Smooth muscle cell (in vitro differentiated cells): ENCODE measurements at regions not wholly inside any gene's neighbourhood (a gene's known extent, or its start where the extent isn't known, plus 50 kb on each side); places are given as distances from the start of the nearest gene placed in this dataset.

Source experiments
- DNase-seq: peaks from one replicate; lab custom pipeline; 2025; ENCODE audit not compliant: unreplicated experiment; lab: John Stamatoyannopoulos, UW
- H2AFZ ChIP-seq: fragments of 200-600 bp; sonication (generic); 2 replicates; pipeline ENCODE4 v1.6.0; 2016; ENCODE audit warnings: antibody characterized with exemption, low read depth, mild to moderate bottlenecking
- H3F3A ChIP-seq: fragments of 200-600 bp; sonication (generic); 2 replicates; pipeline ENCODE4 v1.6.0; 2017; ENCODE audit warnings: antibody characterized with exemption, low read depth
- H3K27ac ChIP-seq: fragments of 200-600 bp; sonication (generic); 2 replicates; pipeline ENCODE4 v1.5.1; 2016; ENCODE audit warnings: low read depth, mild to moderate bottlenecking
- H3K27me3 ChIP-seq: fragments of 200-600 bp; sonication (generic); 2 replicates; pipeline ENCODE4 v1.6.1; 2016; ENCODE audit warnings: low read depth, mild to moderate bottlenecking
- H3K36me3 ChIP-seq: fragments of 200-600 bp; sonication (generic); 2 replicates; pipeline ENCODE4 v1.5.1; 2016; ENCODE audit warnings: low read depth
- H3K4me1 ChIP-seq: fragments of 200-600 bp; sonication (generic); 2 replicates; pipeline ENCODE4 v1.5.1; 2016; ENCODE audit warnings: low read depth
- H3K4me2 ChIP-seq: fragments of 200-600 bp; sonication (generic); 2 replicates; pipeline ENCODE4 v1.6.0; 2016; ENCODE audit warnings: mild to moderate bottlenecking
- H3K4me3 ChIP-seq: fragments of 200-600 bp; sonication (generic); 2 replicates; pipeline ENCODE4 v1.5.1; 2016; ENCODE audit warnings: mild to moderate bottlenecking
- H3K79me2 ChIP-seq: fragments of 200-600 bp; sonication (generic); 2 replicates; pipeline ENCODE4 v1.6.0; 2016; ENCODE audit warnings: low read depth, mild to moderate bottlenecking
- H3K9ac ChIP-seq: fragments of 200-600 bp; sonication (generic); 2 replicates; pipeline ENCODE4 v1.6.0; 2016; ENCODE audit warnings: low read depth
- H3K9me3 ChIP-seq: fragments of 200-600 bp; sonication (generic); replicated peaks from 2 replicates; pipeline ENCODE4 v1.5.1; 2016; ENCODE audit warnings: low read depth
- H4K20me1 ChIP-seq: fragments of 200-600 bp; sonication (generic); 2 replicates; pipeline ENCODE4 v1.6.0; 2016; ENCODE audit warnings: low read depth
- WGBS: methylation state at CpG from one replicate; pipeline ENCODE4 v1.1.7; 2016; ENCODE audit warnings: low lambda C conversion rate; 5-methylcytosine and 5-hydroxymethylcytosine counted together
- TF ChIP-seq, protein P1 (sequence below): fragments of 200-600 bp; sonication (generic); IDR thresholded peaks from 2 replicates; pipeline ENCODE4 v1.5.1; 2017; ENCODE audit warnings: borderline replicate concordance, mild to moderate bottlenecking, antibody characterized with exemption; ENCODE audit not compliant: insufficient read depth, poor library complexity, severe bottlenecking

DNA sequence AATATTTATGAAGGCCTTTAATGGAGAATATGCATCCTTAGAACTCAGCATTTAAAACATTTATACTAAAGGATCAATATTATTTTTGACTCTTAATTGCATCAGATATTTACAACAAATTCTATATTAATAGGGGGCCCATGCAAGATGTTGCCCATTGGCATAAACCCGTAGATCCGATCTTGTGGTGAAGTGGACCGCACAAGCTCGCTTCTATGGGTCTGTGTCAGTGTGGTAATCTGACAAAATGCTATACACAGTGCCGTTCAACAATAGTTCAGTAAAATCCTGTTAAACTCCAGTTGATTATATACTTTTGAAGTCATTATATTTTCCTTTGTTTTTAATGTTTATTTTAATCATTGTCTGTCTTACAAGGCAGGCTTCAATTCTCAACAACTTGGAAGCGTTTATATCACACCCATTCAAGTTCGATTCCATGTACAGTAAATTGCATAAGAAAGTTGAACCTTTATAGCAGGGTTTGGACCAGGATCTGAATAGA lies 809.2 kb downstream of the USP25 start:
- no peaks in the 10 kb centered on the region for H4K20me1 ChIP-seq
- H3F3A ChIP-seq, result no peaks in the 10 kb centered on the region
- H3K79me2 ChIP-seq, result no peaks in the 10 kb centered on the region
- WGBS, result 97% methylated on average over 7 of the region's 7 CpGs
- no peaks in the 10 kb centered on the region for H3K27me3 ChIP-seq
- no peaks in the 10 kb centered on the region for H3K9me3 ChIP-seq
- H3K4me2 ChIP-seq, result no peak overlapping the region
- no peak for DNase-seq
- H3K4me1 ChIP-seq, result no peaks in the 10 kb centered on the region
- no peak overlapping the region for H2AFZ ChIP-seq
- no peaks in the 10 kb centered on the region for H3K36me3 ChIP-seq
- no peak overlapping the region for H3K4me3 ChIP-seq
- H3K27ac ChIP-seq, result no peak overlapping the region
- H3K9ac ChIP-seq, result no peak overlapping the region
- TF ChIP-seq, protein P1, sequence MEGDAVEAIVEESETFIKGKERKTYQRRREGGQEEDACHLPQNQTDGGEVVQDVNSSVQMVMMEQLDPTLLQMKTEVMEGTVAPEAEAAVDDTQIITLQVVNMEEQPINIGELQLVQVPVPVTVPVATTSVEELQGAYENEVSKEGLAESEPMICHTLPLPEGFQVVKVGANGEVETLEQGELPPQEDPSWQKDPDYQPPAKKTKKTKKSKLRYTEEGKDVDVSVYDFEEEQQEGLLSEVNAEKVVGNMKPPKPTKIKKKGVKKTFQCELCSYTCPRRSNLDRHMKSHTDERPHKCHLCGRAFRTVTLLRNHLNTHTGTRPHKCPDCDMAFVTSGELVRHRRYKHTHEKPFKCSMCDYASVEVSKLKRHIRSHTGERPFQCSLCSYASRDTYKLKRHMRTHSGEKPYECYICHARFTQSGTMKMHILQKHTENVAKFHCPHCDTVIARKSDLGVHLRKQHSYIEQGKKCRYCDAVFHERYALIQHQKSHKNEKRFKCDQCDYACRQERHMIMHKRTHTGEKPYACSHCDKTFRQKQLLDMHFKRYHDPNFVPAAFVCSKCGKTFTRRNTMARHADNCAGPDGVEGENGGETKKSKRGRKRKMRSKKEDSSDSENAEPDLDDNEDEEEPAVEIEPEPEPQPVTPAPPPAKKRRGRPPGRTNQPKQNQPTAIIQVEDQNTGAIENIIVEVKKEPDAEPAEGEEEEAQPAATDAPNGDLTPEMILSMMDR, result no peak

DNA sequence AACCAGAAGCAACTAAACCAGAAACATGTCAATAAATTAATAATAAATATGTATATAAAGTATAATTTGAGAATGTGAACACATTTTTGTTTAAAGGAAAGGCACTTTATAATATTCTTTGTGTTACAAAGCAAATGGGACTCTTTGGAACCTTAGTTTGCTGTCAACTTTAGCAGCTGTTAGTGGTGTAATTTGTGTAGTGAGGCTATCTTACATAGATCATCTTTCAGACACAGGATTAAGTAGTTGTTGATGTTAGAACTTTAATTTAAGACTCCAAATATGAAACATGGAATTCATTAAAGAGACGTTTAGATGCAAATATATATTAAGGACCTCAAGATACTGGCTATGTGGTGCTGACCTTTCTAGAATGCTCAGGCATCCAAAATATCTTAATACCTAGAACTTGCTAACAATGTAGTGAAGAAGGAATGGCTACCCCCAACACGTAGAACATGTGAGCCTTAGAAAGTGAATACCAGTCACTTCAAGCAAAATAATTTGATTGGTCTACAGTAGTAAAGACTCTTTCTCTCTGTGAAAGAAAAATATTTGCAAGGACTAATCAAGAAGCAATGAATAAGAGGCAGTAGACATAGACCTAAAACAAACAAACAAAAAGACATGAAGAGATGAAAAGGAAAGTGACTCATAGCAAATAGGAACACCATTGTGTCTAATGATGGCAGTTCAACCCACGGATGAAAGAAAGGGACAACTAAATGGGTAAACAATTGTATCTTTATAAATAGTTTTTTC lies 811.4 kb downstream of the USP25 start:
- Histone ChIP-seq H3K27me3 (no peaks in the 10 kb centered on the region), H3K4me1 (no peaks in the 10 kb centered on the region), H3K9me3 (no peaks in the 10 kb centered on the region), H3K27ac (no peak overlapping the region), H3K4me2 (no peak overlapping the region), H3F3A (no peaks in the 10 kb centered on the region), H3K79me2 (no peaks in the 10 kb centered on the region), H3K36me3 (no peaks in the 10 kb centered on the region), H2AFZ (no peak overlapping the region), H3K4me3 (no peak overlapping the region), H4K20me1 (no peaks in the 10 kb centered on the region), H3K9ac (no peak overlapping the region)
- no peak for DNase-seq
- 83% methylated on average over 3 of the region's 3 CpGs for WGBS
- TF ChIP-seq, protein P1, result no peak

DNA sequence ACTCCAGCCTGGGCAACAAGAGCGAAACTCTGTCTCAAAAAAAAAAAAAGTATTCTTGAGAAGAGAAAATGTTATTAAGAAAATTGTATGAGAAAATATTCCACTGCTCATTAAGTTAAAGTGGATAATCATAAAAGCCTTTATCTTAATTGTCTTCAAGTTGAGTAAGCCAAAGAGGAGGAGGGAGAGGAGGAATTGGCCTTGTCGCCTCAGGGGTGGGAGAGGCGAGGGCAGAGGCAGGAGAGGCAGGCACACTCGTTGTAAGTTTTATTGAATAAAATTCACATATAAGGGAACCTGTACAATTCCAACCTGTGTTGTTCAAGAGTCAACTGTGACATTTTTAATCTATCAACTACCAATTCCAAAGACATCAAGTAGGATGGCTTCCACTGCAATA lies 820.3 kb downstream of the USP25 start:
- Histone ChIP-seq H3K9ac (no peak overlapping the region), H3K27ac (no peak overlapping the region), H3K27me3 (no peaks in the 10 kb centered on the region), H3K4me2 (no peak overlapping the region), H3K9me3 (no peaks in the 10 kb centered on the region), H3K79me2 (no peaks in the 10 kb centered on the region), H2AFZ (peak overlapping the region; percentile 0), H3K4me3 (no peak overlapping the region), H4K20me1 (no peaks in the 10 kb centered on the region), H3K36me3 (no peaks in the 10 kb centered on the region), H3F3A (no peaks in the 10 kb centered on the region), H3K4me1 (peaks cover 4% of the 10 kb centered on the region)
- TF ChIP-seq, protein P1, result no peak
- no peak for DNase-seq
- 79% methylated on average over 4 of the region's 4 CpGs for WGBS
